Tibial nerve (tissue), 4 donors: ENCODE measurements at regions not wholly inside any gene's neighbourhood (a gene's known extent, or its start where the extent isn't known, plus 50 kb on each side); places are given as distances from the start of the nearest gene placed in this dataset.

Experiments used
- CTCF ChIP-seq, 5 experiments: fragments of 200-600 bp in 3 of 5; fragments of 450-650 bp in 2 of 5; sonication (generic) in 3 of 5; IDR thresholded peaks; one replicate each; pipeline ENCODE4 v1.5.1; 2016 to 2019; ENCODE audit warnings: antibody characterized with exemption in 5 of 5, mild to moderate bottlenecking in 3 of 5, moderate library complexity in 2 of 5
- EP300 ChIP-seq, 2 donors: sonication (generic); formaldehyde crosslinking; IDR thresholded peaks; one replicate each; pipeline ENCODE4 v1.6.1; 2017; ENCODE audit warnings: antibody characterized with exemption in 2 of 2, mild to moderate bottlenecking in 1 of 2

DNA sequence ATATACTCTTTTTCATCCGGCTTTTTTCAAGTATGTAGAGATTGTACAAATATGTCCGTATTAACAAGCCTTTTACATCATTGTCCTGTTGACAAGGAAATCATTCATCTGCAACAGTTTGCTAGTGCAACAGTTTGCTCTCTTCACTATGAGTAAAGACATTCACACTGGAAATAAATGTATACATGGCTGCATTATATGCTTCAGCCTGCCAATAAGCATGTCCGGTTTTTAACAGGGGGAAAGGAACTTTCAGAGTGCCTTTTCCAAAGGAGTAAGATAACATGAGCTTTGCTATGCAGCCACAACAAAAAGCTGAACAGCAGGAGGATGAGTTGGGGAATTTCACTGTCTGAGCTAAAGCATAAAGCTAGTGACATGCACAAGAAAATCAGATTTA is 99.4 kb upstream of the ADTRP start:
- TF ChIP-seq CTCF (IDR thresholded peaks at IDR 0.05) (no peak), EP300 (IDR thresholded peaks at IDR 0.05) (no peak)
